Inferior parietal cortex (tissue), 1 donor: ENCODE measurements at regions not wholly inside any gene's neighbourhood (a gene's known extent, or its start where the extent isn't known, plus 50 kb on each side); places are given as distances from the start of the nearest gene placed in this dataset.
"Not testable (repeated sequence)": the region's sequence is repeated elsewhere in the genome, so short reads cannot be mapped to it uniquely, and the experiment has no call there.

ENCODE experiments used
- DNase-seq: peaks from one replicate; pipeline ENCODE4 v3.0.0-alpha.2; 2016; ENCODE audit errors: extremely low spot score

GRCh38 chr10:31686599-31686998, 242.0 kb downstream of the ARHGAP12 start:
- no peak for DNase-seq

- DNase-seq, result no peak
Observed at GRCh38 chr10:31683682-31684081, 244.9 kb downstream of the ARHGAP12 start.

- DNase-seq, result no peak
Observed at GRCh38 chr10:31679936-31680335, 248.7 kb downstream of the ARHGAP12 start.

- no peak for DNase-seq
Observed at GRCh38 chr10:31678575-31679516, 249.8 kb downstream of the ARHGAP12 start.

GRCh38 chr10:31678139-31678536, 250.5 kb downstream of the ARHGAP12 start:
- no peak for DNase-seq

- DNase-seq, result no peak
Observed at GRCh38 chr10:31677195-31678138, 251.2 kb downstream of the ARHGAP12 start.

- no peak for DNase-seq
Observed at GRCh38 chr10:31675726-31676125, 252.9 kb downstream of the ARHGAP12 start.

- peak; percentile 72 for DNase-seq
Observed at GRCh38 chr10:31669357-31669756, 259.3 kb downstream of the ARHGAP12 start.

- no peak for DNase-seq
Observed at GRCh38 chr10:31668326-31668725, 260.3 kb downstream of the ARHGAP12 start.

- not testable (repeated sequence) for DNase-seq
Observed at GRCh38 chr10:31665764-31666279, 262.8 kb downstream of the ARHGAP12 start.

- no peak for DNase-seq
Observed at GRCh38 chr10:31664803-31665202, 263.8 kb downstream of the ARHGAP12 start.

- DNase-seq, result not testable (repeated sequence)
Observed at GRCh38 chr10:31664071-31664470, 264.6 kb downstream of the ARHGAP12 start.

GRCh38 chr10:31660300-31660699, 268.3 kb downstream of the ARHGAP12 start:
- DNase-seq, result no peak

GRCh38 chr10:31659665-31660064, 269.0 kb downstream of the ARHGAP12 start:
- DNase-seq, result no peak

- DNase-seq, result no peak
Observed at GRCh38 chr10:31657434-31657872, 271.2 kb downstream of the ARHGAP12 start.

GRCh38 chr10:31656851-31657433, 271.7 kb downstream of the ARHGAP12 start:
- no peak for DNase-seq

GRCh38 chr10:31652038-31652437, 276.6 kb downstream of the ARHGAP12 start:
- no peak for DNase-seq

- peak; percentile 61 for DNase-seq
Observed at GRCh38 chr10:31650010-31650409, 278.6 kb downstream of the ARHGAP12 start.

- DNase-seq, result no peak
Observed at GRCh38 chr10:31648966-31649365, 279.7 kb downstream of the ARHGAP12 start.

GRCh38 chr10:31647861-31648260, 280.8 kb downstream of the ARHGAP12 start:
- DNase-seq, result no peak

GRCh38 chr10:31646519-31646918, 282.1 kb downstream of the ARHGAP12 start:
- DNase-seq, result no peak

- DNase-seq, result no peak
Observed at GRCh38 chr10:31645786-31646185, 282.8 kb downstream of the ARHGAP12 start.
